ENCODE measurements at regions not wholly inside any gene's neighbourhood (a gene's known extent, or its start where the extent isn't known, plus 50 kb on each side); places are given as distances from the start of the nearest gene placed in this dataset.

DNA sequence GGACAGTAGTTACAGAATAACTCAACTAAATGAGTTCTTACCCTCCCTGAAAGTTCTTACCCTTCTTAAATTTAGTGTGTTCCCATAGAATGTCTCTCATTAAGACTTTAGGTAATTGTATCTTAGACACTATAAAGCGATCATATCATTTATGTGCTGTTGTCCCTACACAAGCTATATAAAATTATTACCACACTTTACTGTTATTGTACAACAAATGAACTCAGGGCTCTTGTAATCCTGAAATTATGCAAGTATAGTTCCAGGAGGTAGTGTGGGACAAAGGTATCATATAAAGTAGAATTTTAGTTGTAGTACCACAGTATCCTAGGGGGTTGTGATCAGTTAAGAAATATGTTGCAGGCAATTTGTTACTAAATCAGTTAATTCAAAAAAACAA, 167.4 kb upstream of the CARMIL1 start:
- ChIA-PET CTCF (interaction anchor here (0.6 to 0.9 kb wide), 2 partner anchors 14 to 94 kb away, joined by 3 to 4 read pairs; no protein-coding TSS in a partner anchor), POLR2A (interaction anchor here (1.3 to 1.6 kb wide), 5 partner anchors 26 to 109 kb away, joined by 3 to 11 read pairs (median 6); no protein-coding TSS in a partner anchor)
- Mint-ChIP-seq H3K9me3 (ENCODE audit: unreplicated experiment) (no peaks in the 10 kb centered on the region), H3K4me3 (ENCODE audit: unreplicated experiment) (no peak overlapping the region), H3K4me1 (ENCODE audit: insufficient read depth, unreplicated experiment) (no peaks in the 10 kb centered on the region), H3K36me3 (ENCODE audit: insufficient read depth, unreplicated experiment) (no peaks in the 10 kb centered on the region), H3K27ac (ENCODE audit: low read depth, unreplicated experiment) (no peak overlapping the region), H3K27me3 (ENCODE audit: insufficient read depth, unreplicated experiment) (no peaks in the 10 kb centered on the region)
- intact Hi-C loops (cut with micrococcal nuclease), result no loop called here
- no peak for TF ChIP-seq CTCF (IDR thresholded peaks at IDR 0.05; ENCODE audit: unreplicated experiment)
- DNase-seq (ENCODE audit: unreplicated experiment), result no peak
- BruUV-seq (replicated peaks), result no TSS peak

DNA sequence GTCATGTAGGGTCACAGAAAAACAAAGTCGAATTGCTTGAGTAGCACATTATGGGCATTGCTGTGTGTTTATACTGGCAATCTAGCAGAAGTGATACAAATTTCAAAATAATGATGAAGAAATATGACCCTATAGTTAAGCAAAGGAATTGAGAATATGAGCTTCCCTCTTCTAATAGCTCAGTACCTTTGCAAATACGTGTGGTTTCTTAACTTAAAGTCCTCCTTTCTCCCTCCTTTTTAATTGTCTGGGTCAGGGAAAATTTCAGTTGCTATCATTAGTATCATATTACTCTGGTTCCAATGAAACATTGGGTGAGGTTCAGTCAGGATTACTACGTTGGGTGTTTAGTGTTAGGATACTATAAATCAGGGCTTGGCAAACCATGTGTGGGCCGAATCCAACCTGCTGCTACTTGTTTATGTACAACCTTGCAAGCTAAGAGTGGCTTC, 166.8 kb upstream of the CARMIL1 start:
- Mint-ChIP-seq H3K36me3 (ENCODE audit: insufficient read depth, unreplicated experiment) (no peaks in the 10 kb centered on the region), H3K27ac (ENCODE audit: low read depth, unreplicated experiment) (peak overlapping the region; percentile 66), H3K4me1 (ENCODE audit: insufficient read depth, unreplicated experiment) (no peaks in the 10 kb centered on the region), H3K4me3 (ENCODE audit: unreplicated experiment) (no peak overlapping the region), H3K9me3 (ENCODE audit: unreplicated experiment) (no peaks in the 10 kb centered on the region), H3K27me3 (ENCODE audit: insufficient read depth, unreplicated experiment) (no peaks in the 10 kb centered on the region)
- no TSS peak for BruUV-seq (replicated peaks)
- ChIA-PET POLR2A (interaction anchor here (0.6 to 1.6 kb wide), 8 partner anchors 22 to 403 kb away, joined by 3 to 11 read pairs (median 4); no protein-coding TSS in a partner anchor), CTCF (interaction anchor here (0.9 kb wide), 1 partner anchor 94 kb away, joined by 3 read pairs; no protein-coding TSS in a partner anchor)
- no peak for TF ChIP-seq CTCF (IDR thresholded peaks at IDR 0.05; ENCODE audit: unreplicated experiment)
- peak; percentile 53 for DNase-seq (ENCODE audit: unreplicated experiment)
- intact Hi-C loops (cut with micrococcal nuclease), result no loop called here

- DNase-seq (ENCODE audit: unreplicated experiment), result no peak
- no peaks in the 10 kb centered on the region for H3K9me3 Mint-ChIP-seq (ENCODE audit: unreplicated experiment)
- POLR2A ChIA-PET, result interaction anchor here (0.6 to 1.6 kb wide), 4 partner anchors 24 to 99 kb away, joined by 3 to 11 read pairs (median 6); no protein-coding TSS in a partner anchor
- no peaks in the 10 kb centered on the region for H3K27me3 Mint-ChIP-seq (ENCODE audit: insufficient read depth, unreplicated experiment)
- H3K4me1 Mint-ChIP-seq (ENCODE audit: insufficient read depth, unreplicated experiment), result no peaks in the 10 kb centered on the region
- no peak for TF ChIP-seq CTCF (IDR thresholded peaks at IDR 0.05; ENCODE audit: unreplicated experiment)
- no peaks in the 10 kb centered on the region for H3K36me3 Mint-ChIP-seq (ENCODE audit: insufficient read depth, unreplicated experiment)
- no TSS peak for BruUV-seq (replicated peaks)
- CTCF ChIA-PET, result no interaction called here
- no peak overlapping the region for H3K4me3 Mint-ChIP-seq (ENCODE audit: unreplicated experiment)
- H3K27ac Mint-ChIP-seq (ENCODE audit: low read depth, unreplicated experiment), result no peak overlapping the region
- intact Hi-C loops (cut with micrococcal nuclease), result no loop called here
These were observed 165.7 kb upstream of the CARMIL1 start for GRCh38 chr6:25113436-25113835.

DNA sequence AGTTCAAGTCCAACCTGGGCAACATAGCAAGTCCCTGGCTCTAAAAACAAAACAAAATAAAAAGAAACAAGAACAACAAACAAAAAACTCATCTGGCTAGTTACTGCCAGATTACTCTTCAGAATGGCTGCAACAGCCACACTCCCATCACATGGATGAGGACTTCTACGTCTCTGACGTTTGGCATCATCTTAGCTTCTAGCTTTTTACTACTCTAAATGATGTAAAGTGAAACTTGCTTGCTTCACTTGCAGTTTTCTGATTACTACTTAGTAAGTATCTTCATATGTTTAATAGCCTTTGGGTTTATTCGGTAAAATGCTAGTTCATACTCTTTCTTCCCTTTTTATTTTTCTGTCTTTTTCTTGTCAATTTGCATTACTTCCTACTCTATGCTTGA, 161.1 kb upstream of the CARMIL1 start:
- H3K4me1 Mint-ChIP-seq (ENCODE audit: insufficient read depth, unreplicated experiment), result no peaks in the 10 kb centered on the region
- H3K9me3 Mint-ChIP-seq (ENCODE audit: unreplicated experiment), result no peaks in the 10 kb centered on the region
- H3K4me3 Mint-ChIP-seq (ENCODE audit: unreplicated experiment), result no peak overlapping the region
- H3K27me3 Mint-ChIP-seq (ENCODE audit: insufficient read depth, unreplicated experiment), result no peaks in the 10 kb centered on the region
- H3K27ac Mint-ChIP-seq (ENCODE audit: low read depth, unreplicated experiment), result no peak overlapping the region
- TF ChIP-seq CTCF (IDR thresholded peaks at IDR 0.05; ENCODE audit: unreplicated experiment), result no peak
- ChIA-PET CTCF (interaction anchor here (0.6 kb wide), 1 partner anchor 10 kb away, joined by 3 read pairs; no protein-coding TSS in a partner anchor), POLR2A (interaction anchor here (0.6 to 0.9 kb wide), 2 partner anchors 29 to 369 kb away, joined by 3 read pairs; no protein-coding TSS in a partner anchor)
- intact Hi-C loops (cut with micrococcal nuclease), result no loop called here
- H3K36me3 Mint-ChIP-seq (ENCODE audit: insufficient read depth, unreplicated experiment), result no peaks in the 10 kb centered on the region
- BruUV-seq (replicated peaks), result no TSS peak
- no peak for DNase-seq (ENCODE audit: unreplicated experiment)
